H1 (cell line): ENCODE measurements at regions not wholly inside any gene's neighbourhood (a gene's known extent, or its start where the extent isn't known, plus 50 kb on each side); places are given as distances from the start of the nearest gene placed in this dataset.

Experiments
- CTCF ChIA-PET: fragments of 300-600 bp; sonication (Branson Sonifier 250); formaldehyde crosslinking; loops from one replicate; lab custom pipeline; 2021; ENCODE audit not compliant: partially characterized antibody; lab: Charles Lee
- POLR2A ChIA-PET: fragments of 300-600 bp; sonication (Branson Sonifier 250); formaldehyde crosslinking; loops from one replicate; lab custom pipeline; 2021; ENCODE audit warnings: inconsistent platforms; ENCODE audit not compliant: partially characterized antibody; lab: Charles Lee
- DNase-seq, 2 experiments: peaks; one replicate each; pipeline versions ENCODE4 v3.0.0 to v3.0.0-alpha.2; 2010 to 2022; ENCODE audit warnings: low spot score in 2 of 2, low read depth in 1 of 2, mixed read lengths in 1 of 2
- FAIRE-seq: peaks from 2 replicates; lab custom pipeline; 2011; peaks lifted over from hg19 to GRCh38; lab: Jason Lieb, UNC
- H2AFZ ChIP-seq: 2 replicates; pipeline ENCODE4 v1.8.1; 2012; ENCODE audit warnings: low read length, inconsistent platforms
- H2AK5ac ChIP-seq: 2 replicates; pipeline ENCODE4 v1.6.1; 2013; ENCODE audit warnings: low read depth, low read length
- H2BK120ac ChIP-seq: replicated peaks from 2 replicates; pipeline ENCODE3; 2013; ENCODE audit warnings: low read depth, low read length, inconsistent platforms
- H2BK12ac ChIP-seq: 2 replicates; pipeline ENCODE4 v1.6.1; 2013; ENCODE audit warnings: low read depth, low read length
- H2BK15ac ChIP-seq: 2 replicates; pipeline ENCODE4 v1.6.1; 2013; ENCODE audit warnings: low read length
- H2BK20ac ChIP-seq: 2 replicates; pipeline ENCODE4 v1.6.1; 2013; ENCODE audit warnings: low read length
- H2BK5ac ChIP-seq: 2 replicates; pipeline ENCODE4 v1.6.1; 2013; ENCODE audit warnings: low read depth, low read length
- H3K14ac ChIP-seq: 2 replicates; pipeline ENCODE4 v1.6.1; 2013; ENCODE audit warnings: inconsistent platforms; ENCODE audit not compliant: insufficient read length
- H3K18ac ChIP-seq: 2 replicates; pipeline ENCODE4 v1.6.1; 2013; ENCODE audit warnings: low read length; ENCODE audit errors: extremely low read depth
- H3K23ac ChIP-seq: 2 replicates; pipeline ENCODE4 v1.6.1; 2013; ENCODE audit warnings: inconsistent platforms; ENCODE audit not compliant: insufficient read length
- H3K23me2 ChIP-seq: 2 replicates; pipeline ENCODE4 v1.6.1; 2013; ENCODE audit warnings: low read depth, low read length
- H3K27ac ChIP-seq: 2 replicates; pipeline ENCODE4 v1.6.1; 2011; ENCODE audit warnings: low read depth, low read length, inconsistent platforms
- H3K27me3 ChIP-seq, 4 experiments: replicated peaks in 1 of 4; 1 replicate in 1 of 4; 2 replicates in 3 of 4; pipeline versions ENCODE4 v1.6.1 to v1.8.1; 2011 to 2013; ENCODE audit warnings: low read length in 3 of 4, mild to moderate bottlenecking in 3 of 4, inconsistent platforms in 2 of 4, mixed read lengths in 2 of 4, moderate library complexity in 1 of 4; ENCODE audit not compliant: control insufficient read depth in 3 of 4, insufficient read depth in 3 of 4; ENCODE audit errors: extremely low read depth in 1 of 4
- H3K36me3 ChIP-seq, 4 experiments: 2 replicates each; pipeline versions ENCODE4 v1.6.1 to v1.8.1; 2011 to 2013; ENCODE audit warnings: mild to moderate bottlenecking in 4 of 4, low read length in 3 of 4, moderate library complexity in 2 of 4, control low read depth in 1 of 4, inconsistent platforms in 1 of 4; ENCODE audit not compliant: insufficient read depth in 4 of 4, control insufficient read depth in 2 of 4
- H3K4ac ChIP-seq: replicated peaks from 2 replicates; pipeline ENCODE3; 2013; ENCODE audit warnings: low read length, low read depth, mixed read lengths, inconsistent platforms; ENCODE audit not compliant: insufficient read length
- H3K4me1 ChIP-seq, 4 experiments: replicated peaks in 1 of 4; 1 replicate in 1 of 4; 2 replicates in 3 of 4; pipeline versions ENCODE4 v1.6.1 to v1.8.1; 2011 to 2013; ENCODE audit warnings: low read length in 3 of 4, inconsistent platforms in 2 of 4, mixed read lengths in 1 of 4; ENCODE audit not compliant: insufficient read depth in 4 of 4, control insufficient read depth in 3 of 4
- H3K4me2 ChIP-seq, 2 experiments: 2 replicates each; pipeline versions ENCODE4 v1.6.1 to v1.8.1; 2011 to 2013; ENCODE audit warnings: low read depth in 2 of 2, low read length in 2 of 2, control low read depth in 1 of 2, inconsistent platforms in 1 of 2, mild to moderate bottlenecking in 1 of 2; ENCODE audit not compliant: insufficient read depth in 1 of 2
- H3K4me3 ChIP-seq, 4 experiments: fragments of 200-600, 300-600 bp in 1 of 4; sonication (generic), shearing (Covaris generic), sonication (Bioruptor Twin) in 1 of 4; 2 replicates each; pipeline versions ENCODE4 v1.5.1 to v1.8.1; 2011 to 2016; ENCODE audit warnings: low read length in 4 of 4, low read depth in 3 of 4, control low read depth in 2 of 4, inconsistent platforms in 2 of 4, mild to moderate bottlenecking in 2 of 4, mixed read lengths in 1 of 4, moderate library complexity in 1 of 4; ENCODE audit not compliant: insufficient read depth in 2 of 4; ENCODE audit errors: extremely low read depth in 1 of 4
- H3K56ac ChIP-seq: replicated peaks from 2 replicates; pipeline ENCODE3; 2013; ENCODE audit warnings: low read depth, mild to moderate bottlenecking, mixed read lengths, low read length, inconsistent platforms; ENCODE audit not compliant: insufficient read length
- H3K79me1 ChIP-seq: 2 replicates; pipeline ENCODE4 v1.6.1; 2013; ENCODE audit warnings: low read depth, low read length, control low read depth
- H3K79me2 ChIP-seq, 2 experiments: 2 replicates each; pipeline versions ENCODE4 v1.6.1 to v1.8.1; 2012 to 2013; ENCODE audit warnings: low read length in 2 of 2, mild to moderate bottlenecking in 2 of 2, inconsistent platforms in 1 of 2; ENCODE audit not compliant: insufficient read depth in 2 of 2, control insufficient read depth in 1 of 2
- H3K9ac ChIP-seq, 4 experiments: replicated peaks in 1 of 4; 1 replicate in 1 of 4; 2 replicates in 3 of 4; pipeline versions ENCODE4 v1.6.1 to v1.8.1; 2011 to 2013; ENCODE audit warnings: low read depth in 3 of 4, low read length in 3 of 4, control low read depth in 2 of 4, mild to moderate bottlenecking in 2 of 4, moderate library complexity in 2 of 4, inconsistent platforms in 1 of 4; ENCODE audit errors: extremely low read depth in 1 of 4
- H3K9me3 ChIP-seq, 2 experiments: 2 replicates each; pipeline versions ENCODE4 v1.6.1 to v1.8.1; 2012 to 2013; ENCODE audit warnings: mild to moderate bottlenecking in 2 of 2, moderate library complexity in 2 of 2, control low read depth in 1 of 2, inconsistent platforms in 1 of 2, low read depth in 1 of 2, low read length in 1 of 2, mixed read lengths in 1 of 2; ENCODE audit not compliant: insufficient read depth in 2 of 2
- H4K20me1 ChIP-seq, 2 experiments: replicated peaks in 1 of 2; 2 replicates each; pipeline versions ENCODE3 to v1.8.1; 2011 to 2013; ENCODE audit warnings: inconsistent platforms in 2 of 2, low read length in 2 of 2, mild to moderate bottlenecking in 1 of 2; ENCODE audit not compliant: insufficient read depth in 2 of 2, control insufficient read depth in 1 of 2
- H4K5ac ChIP-seq: 2 replicates; pipeline ENCODE4 v1.6.1; 2013; ENCODE audit warnings: low read length, low read depth, mixed read lengths, inconsistent platforms; ENCODE audit not compliant: insufficient read length
- H4K8ac ChIP-seq: 2 replicates; pipeline ENCODE4 v1.8.0; 2013; ENCODE audit warnings: mild to moderate bottlenecking, moderate library complexity, low read length, inconsistent platforms; ENCODE audit not compliant: insufficient read depth; ENCODE audit errors: extremely low read depth
- H4K91ac ChIP-seq: replicated peaks from 2 replicates; pipeline ENCODE3; 2013; ENCODE audit warnings: low read length, mixed read lengths, inconsistent platforms; ENCODE audit not compliant: insufficient read length
- CEBPB ChIP-seq: IDR thresholded peaks from 2 replicates; pipeline ENCODE4 v1.6.1; 2012; ENCODE audit warnings: low read depth, low read length
- RXRA ChIP-seq: IDR thresholded peaks from 2 replicates; pipeline ENCODE4 v1.6.1; 2011; ENCODE audit warnings: low read depth, mild to moderate bottlenecking, low read length, moderate library complexity; ENCODE audit not compliant: insufficient read depth
- USF2 ChIP-seq: IDR thresholded peaks from 2 replicates; pipeline ENCODE4 v1.6.1; 2011; ENCODE audit warnings: low read length, improper control_type of control experiment
- WGBS, 2 experiments: shearing (Covaris generic) in 1 of 2; methylation state at CpG; one replicate each; pipeline versions ENCODE4 v1.1.6 to v1.1.7; 2013 to 2015; ENCODE audit warnings: low lambda C conversion rate in 2 of 2, mixed read lengths in 2 of 2, inconsistent platforms in 1 of 2, low coverage in 1 of 2, missing lambda C conversion rate in 1 of 2; ENCODE audit not compliant: insufficient replicate concordance in 2 of 2, insufficient coverage in 1 of 2, insufficient read length in 1 of 2; ENCODE audit errors: extremely low coverage in 1 of 2, missing lambda C conversion rate in 1 of 2; 5-methylcytosine and 5-hydroxymethylcytosine counted together

- CTCF ChIA-PET, result no interaction called here
- H3K56ac ChIP-seq, result no peak overlapping the region
- H2BK12ac ChIP-seq, result no peak overlapping the region
- no peaks in the 10 kb centered on the region for H3K79me1 ChIP-seq
- no peak overlapping the region for H3K4me3 ChIP-seq
- H2BK5ac ChIP-seq, result no peak overlapping the region
- H3K9ac ChIP-seq, result no peak overlapping the region
- no peaks in the 10 kb centered on the region for H3K9me3 ChIP-seq
- no peak overlapping the region for H3K27ac ChIP-seq
- H2AFZ ChIP-seq, result no peak overlapping the region
- H3K23me2 ChIP-seq, result no peaks in the 10 kb centered on the region
- H4K91ac ChIP-seq, result no peak overlapping the region
- no peak overlapping the region for H3K4me2 ChIP-seq
- 63% methylated on average over 1 of the region's 1 CpG; no CpG with 5 or more reads in 1 of the 2 experiments for WGBS, 2 experiments
- H3K36me3 ChIP-seq, result no peaks in the 10 kb centered on the region
- H3K4me1 ChIP-seq, result peaks cover 0 to 4% (median 1%) of the 10 kb centered on the region in 4 experiments; a peak in 2 of 7 replicates
- no peak overlapping the region for H3K18ac ChIP-seq
- POLR2A ChIA-PET, result no interaction called here
- no peak overlapping the region for H4K5ac ChIP-seq
- no peak overlapping the region for H3K23ac ChIP-seq
- H4K20me1 ChIP-seq, result no peaks in the 10 kb centered on the region
- H3K14ac ChIP-seq, result no peak overlapping the region
- H2BK120ac ChIP-seq, result no peak overlapping the region
- no peak overlapping the region for H4K8ac ChIP-seq
- FAIRE-seq (no peak), DNase-seq (no peak)
- H3K79me2 ChIP-seq, result no peaks in the 10 kb centered on the region
- no peak overlapping the region for H3K4ac ChIP-seq
- TF ChIP-seq USF2, result no peak
- no peak for TF ChIP-seq RXRA
- 0 out of 2 replicates have a peak, but pooled peaks have one; percentile 2 for TF ChIP-seq CEBPB
- no peaks in the 10 kb centered on the region for H3K27me3 ChIP-seq
- no peak overlapping the region for H2BK20ac ChIP-seq
- no peak overlapping the region for H2AK5ac ChIP-seq
- no peak overlapping the region for H2BK15ac ChIP-seq
Measured at GRCh38 chr12:25651931-25652330, 98.8 kb upstream of the LMNTD1 start.
